ENCODE measurements at regions not wholly inside any gene's neighbourhood (a gene's known extent, or its start where the extent isn't known, plus 50 kb on each side); places are given as distances from the start of the nearest gene placed in this dataset.
"Not testable (repeated sequence)": the region's sequence is repeated elsewhere in the genome, so short reads cannot be mapped to it uniquely, and the experiment has no call there.

- DNase-seq (ENCODE audit: low read depth), result no peak
Observed at GRCh38 chrX:143935601-143936000, 51.7 kb downstream of the UBE2NL start.

DNA sequence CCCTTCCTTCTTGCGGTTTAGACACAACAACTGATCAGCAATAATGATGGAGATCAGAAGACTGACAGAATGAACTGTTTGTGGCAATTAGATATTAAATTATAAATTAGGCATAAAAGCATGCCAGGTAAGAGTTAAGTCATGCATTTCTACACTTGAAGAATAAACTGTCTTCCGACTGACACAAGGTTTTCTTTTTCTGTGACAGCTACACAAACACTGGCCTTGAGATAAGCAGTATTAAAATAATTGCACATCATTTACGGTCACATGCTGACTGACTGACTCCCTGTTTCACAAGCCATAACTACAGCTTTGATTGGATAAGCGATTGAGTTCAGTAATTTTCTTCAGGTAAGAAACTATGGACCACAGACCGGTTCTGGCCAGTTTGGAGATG, 56.2 kb downstream of the UBE2NL start:
- no peak for DNase-seq (ENCODE audit: low read depth)

GRCh38 chrX:143945171-143945570, 61.3 kb downstream of the UBE2NL start:
- no peak for DNase-seq (ENCODE audit: low read depth)

DNA sequence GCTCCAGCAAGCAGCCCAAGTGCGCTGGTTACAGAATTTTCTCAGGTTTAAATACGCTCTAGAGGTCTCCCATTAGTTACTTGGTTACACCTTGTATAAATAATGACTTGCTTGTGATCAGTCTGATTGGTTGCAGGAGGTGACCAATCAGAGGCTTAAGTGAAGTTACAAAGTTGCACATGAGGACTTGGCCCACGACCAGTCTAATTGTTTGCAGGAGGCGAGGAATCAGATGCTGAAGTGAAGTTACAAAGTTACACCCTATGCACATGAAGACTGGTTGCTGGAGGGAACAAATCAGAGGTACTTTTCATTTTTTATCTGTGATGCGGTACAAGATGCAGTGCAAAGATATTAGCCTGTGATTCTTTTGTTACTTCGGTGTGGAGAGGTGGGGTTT, 80.7 kb downstream of the UBE2NL start:
- DNase-seq (ENCODE audit: low read depth), result no peak

- DNase-seq (ENCODE audit: low read depth), result no peak
Observed at GRCh38 chrX:143988356-143988755, 104.5 kb downstream of the UBE2NL start.

- DNase-seq (ENCODE audit: low read depth), result no peak
Observed at GRCh38 chrX:143994206-143994605, 110.3 kb downstream of the UBE2NL start.

GRCh38 chrX:143998261-143998660, 114.4 kb downstream of the UBE2NL start:
- no peak for DNase-seq (ENCODE audit: low read depth)

- DNase-seq (ENCODE audit: low read depth), result no peak
Observed at GRCh38 chrX:144006811-144007210, 122.9 kb downstream of the UBE2NL start.

- no peak for DNase-seq (ENCODE audit: low read depth)
Observed at GRCh38 chrX:144040793-144041192, 156.9 kb downstream of the UBE2NL start.

DNA sequence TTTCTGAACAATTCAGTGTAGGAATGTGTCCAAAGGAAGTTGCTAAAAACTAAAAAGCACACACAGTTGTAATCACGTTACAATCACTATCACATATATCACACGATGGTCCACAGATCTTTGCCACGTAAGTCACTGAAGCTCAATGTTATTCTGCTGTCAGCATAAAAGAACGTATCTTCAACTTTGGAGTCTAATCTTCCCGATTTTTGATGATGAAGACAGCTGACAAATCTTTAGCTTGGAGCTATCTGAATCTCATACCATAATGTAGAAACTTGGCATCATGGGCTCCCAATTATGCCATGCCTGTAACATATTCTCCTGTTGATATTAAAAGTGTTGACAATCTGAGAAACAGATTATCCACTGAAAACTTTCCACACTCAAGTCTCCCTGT, 158.4 kb downstream of the UBE2NL start:
- no peak for DNase-seq (ENCODE audit: low read depth)

GRCh38 chrX:144075432-144075831, 191.6 kb downstream of the UBE2NL start:
- DNase-seq (ENCODE audit: low read depth), result no peak

DNA sequence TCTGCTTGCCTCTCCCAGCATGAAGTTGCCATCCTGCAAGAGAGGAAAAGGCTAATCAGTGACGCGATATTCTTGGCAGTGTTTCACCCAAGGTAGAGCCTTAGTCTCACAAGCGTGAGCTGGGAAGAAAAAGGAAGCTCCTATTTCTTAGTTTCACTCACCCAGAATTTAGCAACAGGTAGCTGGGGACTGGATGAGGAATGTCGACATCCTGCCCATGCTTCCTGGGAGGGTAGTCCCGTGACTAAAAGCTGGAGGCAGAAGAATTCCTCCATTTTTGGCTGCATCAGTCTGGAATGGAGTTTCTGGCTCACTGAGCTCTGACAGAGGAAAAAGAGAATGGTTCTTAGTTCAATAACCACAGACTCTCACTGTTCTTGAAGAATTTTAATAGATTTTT, 198.4 kb downstream of the UBE2NL start:
- not testable (repeated sequence) for DNase-seq (ENCODE audit: low read depth)

GRCh38 chrX:144089674-144090073, 205.8 kb downstream of the UBE2NL start:
- DNase-seq (ENCODE audit: low read depth), result not testable (repeated sequence)

DNA sequence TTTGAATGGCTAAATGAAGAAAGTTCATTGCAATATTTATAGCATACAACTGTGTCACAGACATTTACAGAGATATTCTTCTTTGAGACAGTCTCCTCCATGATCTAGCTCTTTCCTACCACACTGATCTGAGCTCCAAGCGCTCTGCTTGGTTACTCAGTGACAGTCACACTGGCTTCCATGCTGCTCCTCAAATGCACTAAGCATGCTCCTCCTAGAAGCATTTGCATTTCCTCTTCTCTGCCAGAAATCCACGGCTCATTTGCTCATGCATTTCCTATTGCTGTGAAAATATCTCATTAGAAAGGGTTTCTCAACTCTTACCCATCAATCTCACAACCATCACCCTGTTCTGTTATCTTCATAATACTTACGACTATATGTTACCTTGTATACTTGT, 208.2 kb downstream of the UBE2NL start:
- DNase-seq (ENCODE audit: low read depth), result not testable (repeated sequence)

- DNase-seq (ENCODE audit: low read depth), result not testable (repeated sequence)
Observed at GRCh38 chrX:144119490-144119889, 235.6 kb downstream of the UBE2NL start.

DNA sequence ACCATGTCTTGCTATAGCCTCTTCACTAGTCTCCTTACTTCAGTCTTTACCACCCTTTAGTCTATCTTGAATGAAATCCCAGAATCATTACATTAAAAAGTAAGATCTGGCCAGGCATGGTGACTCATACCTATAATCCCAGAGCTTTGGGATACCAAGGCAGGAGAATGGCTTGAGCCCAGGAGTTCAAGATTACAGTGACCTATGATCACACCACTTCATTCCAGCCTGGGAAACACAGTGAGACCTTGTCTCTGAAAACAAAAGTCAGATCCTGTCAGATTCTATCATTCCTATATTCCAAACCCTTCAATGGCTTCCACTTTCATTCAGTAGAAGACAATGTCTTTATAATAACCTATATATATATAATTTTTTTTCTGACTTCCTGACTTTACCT, 237.7 kb downstream of the UBE2NL start:
- not testable (repeated sequence) for DNase-seq (ENCODE audit: low read depth)

DNA sequence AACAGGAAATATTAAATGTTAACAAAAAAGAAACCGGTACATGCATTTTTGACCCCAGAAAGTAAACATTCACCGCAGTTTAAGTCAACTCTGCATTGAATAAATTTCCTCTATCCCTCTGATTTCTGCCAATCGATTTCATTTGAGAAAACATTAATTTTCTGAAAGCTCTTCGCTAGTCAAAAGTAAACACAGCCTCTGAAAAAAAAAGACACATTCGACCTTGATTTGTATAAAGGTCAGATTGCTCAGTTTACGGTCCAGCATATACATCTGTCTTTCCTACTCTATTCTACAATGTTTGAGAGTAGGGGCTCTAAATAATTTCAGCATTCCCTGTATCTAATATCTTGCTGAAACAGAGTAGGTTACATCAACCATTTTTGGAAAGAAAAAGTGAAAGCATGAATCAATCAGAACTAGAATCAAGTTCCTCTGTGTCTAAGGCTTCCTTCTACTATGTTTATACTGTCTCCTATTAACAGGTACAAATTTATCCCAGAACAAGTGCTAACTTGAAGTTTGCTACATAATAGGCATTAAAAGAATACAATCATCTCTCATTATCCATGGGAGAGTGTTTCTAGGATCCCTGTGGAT, 243.8 kb downstream of the UBE2NL start:
- DNase-seq (ENCODE audit: low read depth), result not testable (repeated sequence)

DNA sequence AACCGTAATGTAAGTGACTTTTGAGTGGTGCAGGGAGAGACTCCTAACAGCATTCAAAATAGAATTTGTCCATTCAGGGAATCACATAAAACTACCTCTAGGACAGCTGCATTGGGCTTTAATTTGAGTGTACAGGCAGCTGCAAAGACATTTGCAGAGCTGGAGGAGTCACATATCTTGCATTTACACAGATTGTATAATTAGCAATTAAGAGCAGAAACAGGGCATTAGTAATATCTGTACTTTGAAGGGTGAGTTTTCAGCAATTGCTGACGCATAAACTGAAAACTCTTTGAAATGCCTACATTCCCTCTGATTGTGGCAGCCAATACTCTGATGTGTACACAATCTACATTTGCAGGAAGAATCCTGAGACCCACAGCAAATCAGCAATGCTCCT, 245.6 kb downstream of the UBE2NL start:
- DNase-seq (ENCODE audit: low read depth), result not testable (repeated sequence)

DNA sequence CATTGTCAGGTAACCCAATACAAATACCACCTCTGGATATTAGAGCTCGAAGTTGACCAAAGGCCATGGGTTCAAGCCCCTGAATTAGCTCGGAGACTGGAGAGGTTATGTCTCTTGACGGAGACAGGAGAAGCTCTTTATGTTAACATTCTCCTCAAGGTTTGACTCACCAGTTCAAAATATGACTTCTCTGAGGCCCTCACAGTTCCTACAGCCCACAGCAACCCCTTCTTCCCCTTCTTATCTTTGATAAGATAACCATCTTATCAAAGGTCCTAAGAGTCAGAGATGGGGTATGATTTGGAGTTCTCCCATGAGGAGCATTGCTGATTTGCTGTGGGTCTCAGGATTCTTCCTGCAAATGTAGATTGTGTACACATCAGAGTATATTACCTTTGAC, 246.6 kb downstream of the UBE2NL start:
- not testable (repeated sequence) for DNase-seq (ENCODE audit: low read depth)

- not testable (repeated sequence) for DNase-seq (ENCODE audit: low read depth)
Observed at GRCh38 chrX:144131080-144131479, 247.2 kb downstream of the UBE2NL start.

DNA sequence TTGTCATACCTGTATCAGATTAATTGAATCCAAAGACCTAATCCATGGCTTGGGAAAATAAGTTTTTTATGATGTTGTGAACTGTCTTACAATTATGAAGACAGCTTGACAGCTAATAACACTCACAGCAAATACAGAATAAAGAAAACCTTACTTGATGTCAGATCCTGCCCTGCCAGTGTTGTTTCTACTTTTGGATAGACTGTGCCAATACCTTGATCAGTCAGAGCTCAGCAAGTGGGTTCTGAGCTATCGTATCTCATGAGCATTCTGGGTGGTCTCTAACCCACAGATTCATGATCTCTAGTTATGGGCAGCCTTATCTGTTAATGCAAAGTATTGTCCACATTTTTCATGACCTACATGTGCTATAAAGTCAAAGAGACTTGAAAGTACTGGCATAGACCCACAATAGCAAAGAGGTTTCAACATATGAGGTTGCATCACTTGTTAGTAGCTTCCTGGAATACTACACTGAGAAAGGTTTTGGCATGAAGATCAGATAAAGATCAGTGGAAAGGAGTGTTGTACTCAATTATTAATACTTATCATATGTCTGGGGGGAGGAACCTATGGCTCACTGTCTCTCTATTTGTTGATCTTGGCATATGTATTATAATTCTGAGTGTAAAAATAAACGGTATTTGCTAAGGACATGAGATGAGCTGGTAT, 250.7 kb downstream of the UBE2NL start:
- DNase-seq (ENCODE audit: low read depth), result not testable (repeated sequence)

GRCh38 chrX:144154474-144154873, 270.6 kb downstream of the UBE2NL start:
- DNase-seq (ENCODE audit: low read depth), result not testable (repeated sequence)

DNA sequence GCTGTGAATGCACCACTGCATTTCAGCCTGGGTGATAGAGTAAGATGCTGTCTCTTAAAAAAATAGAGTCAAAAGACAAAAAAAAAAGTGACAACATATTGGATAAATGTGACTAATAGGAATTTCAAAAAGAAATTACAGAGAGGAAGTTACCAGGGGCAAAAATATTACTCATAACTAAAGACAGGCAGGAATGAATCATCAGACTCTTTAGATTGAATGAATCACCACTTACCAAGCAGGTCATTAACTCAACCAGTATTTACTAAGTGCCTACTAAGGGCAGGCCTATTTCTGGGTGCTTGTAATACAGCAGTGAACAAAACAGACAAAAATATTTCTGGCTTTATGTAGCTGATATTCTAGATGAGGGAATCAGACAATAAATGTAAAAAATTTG, 301.3 kb downstream of the UBE2NL start:
- not testable (repeated sequence) for DNase-seq (ENCODE audit: low read depth)

DNA sequence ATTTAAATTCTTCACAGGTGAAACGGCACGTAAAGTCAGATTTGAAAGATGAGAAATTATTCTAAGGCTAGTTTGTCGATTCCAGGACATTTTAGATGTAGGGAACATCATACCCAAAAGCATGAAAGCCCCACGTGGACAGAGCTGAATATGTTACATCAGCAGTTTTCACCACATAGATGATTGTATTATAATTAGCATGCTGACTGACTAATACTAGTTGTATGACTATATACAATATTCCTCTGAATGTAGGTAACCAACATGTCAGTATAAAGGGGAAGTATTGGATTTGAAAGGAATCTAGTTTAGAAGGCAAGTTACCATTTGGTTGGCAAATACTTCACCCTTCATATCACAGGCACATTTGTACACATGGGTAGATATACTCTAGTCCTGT, 304.6 kb downstream of the UBE2NL start:
- not testable (repeated sequence) for DNase-seq (ENCODE audit: low read depth)
